HG03066 (cell line): ENCODE measurements at regions not wholly inside any gene's neighbourhood (a gene's known extent, or its start where the extent isn't known, plus 50 kb on each side); places are given as distances from the start of the nearest gene placed in this dataset.

Experiments used
- ATAC-seq: cut with Tn5 transposase; IDR thresholded peaks from one replicate; pipeline ENCODE4 v1.9.1; 2021; ENCODE audit warnings: low read depth; ENCODE audit not compliant: unreplicated experiment

DNA sequence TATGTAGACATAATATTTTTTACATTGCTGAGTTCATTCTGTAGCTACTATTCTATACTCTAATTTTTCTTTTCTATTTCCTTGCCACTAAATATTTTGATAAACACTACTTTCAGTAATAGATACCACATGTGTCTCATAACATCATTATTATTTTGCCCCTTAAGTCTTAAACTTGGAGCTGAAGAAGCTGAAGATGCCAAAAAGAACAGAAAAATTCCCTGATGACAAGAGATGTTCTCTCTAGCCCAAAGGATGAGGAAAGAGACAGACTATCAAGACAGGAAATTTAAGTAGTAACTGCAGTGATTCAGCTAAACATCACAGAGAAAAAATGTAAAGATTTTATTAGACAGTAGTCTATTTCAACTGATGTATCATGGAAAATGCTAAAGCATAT, 322.0 kb upstream of the KLHL1 start:
- ATAC-seq: no peak

DNA sequence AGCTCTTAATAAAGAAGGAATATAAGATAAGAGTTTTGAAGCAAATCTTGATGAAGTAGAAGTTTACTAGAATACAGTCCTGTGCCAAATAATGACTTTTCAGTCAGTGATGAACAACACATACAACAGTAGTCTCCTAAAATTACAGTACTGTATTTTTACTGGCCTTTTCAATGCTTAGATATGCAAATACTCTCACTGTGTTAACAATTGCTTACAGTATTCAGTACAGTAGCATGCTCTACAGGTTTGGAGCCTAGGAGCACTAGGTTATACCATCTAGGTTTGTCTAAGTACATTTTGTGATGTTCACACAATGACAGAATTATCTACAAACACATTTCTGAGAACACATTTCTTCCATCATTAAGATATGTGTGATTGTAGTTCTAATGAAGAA, 316.7 kb upstream of the KLHL1 start:
- no peak for ATAC-seq

DNA sequence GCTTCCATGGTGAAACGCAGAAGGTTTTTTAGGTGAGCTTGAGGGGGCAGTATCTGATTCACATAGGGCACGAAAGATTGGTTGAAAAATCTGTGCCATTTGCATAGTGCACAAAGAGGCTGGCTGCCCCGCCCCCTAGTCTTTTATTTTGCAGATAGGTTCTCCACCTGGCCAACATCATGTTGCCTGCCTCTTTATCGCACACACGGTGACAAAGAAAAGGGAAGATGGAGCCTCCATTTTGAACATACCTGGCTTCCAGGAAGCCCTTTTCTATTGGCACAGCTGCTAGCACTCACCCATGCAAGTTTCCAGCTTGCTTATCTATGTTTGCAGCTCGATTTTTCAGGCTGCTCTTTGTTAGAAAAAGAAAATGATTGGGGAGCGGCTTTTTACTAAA, 316.2 kb upstream of the KLHL1 start:
- ATAC-seq: no peak

DNA sequence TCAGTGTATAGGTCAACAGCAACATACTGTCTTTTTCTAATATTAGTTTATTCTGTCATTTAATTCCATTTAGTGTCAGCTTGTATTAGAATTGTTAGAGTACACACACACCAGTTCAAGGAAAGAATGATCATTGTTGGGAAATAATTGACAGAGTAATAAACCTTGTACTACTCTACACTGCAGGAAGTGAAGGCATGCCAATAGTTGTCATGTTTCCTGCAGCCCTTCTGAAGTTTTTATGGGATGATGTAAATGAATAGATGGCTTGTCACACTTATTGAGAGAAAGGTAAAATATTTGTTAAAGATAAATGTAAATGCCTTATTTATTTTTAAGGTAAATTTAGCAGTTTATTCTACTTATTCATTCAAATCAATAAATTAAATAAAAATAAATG, 306.9 kb upstream of the KLHL1 start:
- ATAC-seq: no peak

DNA sequence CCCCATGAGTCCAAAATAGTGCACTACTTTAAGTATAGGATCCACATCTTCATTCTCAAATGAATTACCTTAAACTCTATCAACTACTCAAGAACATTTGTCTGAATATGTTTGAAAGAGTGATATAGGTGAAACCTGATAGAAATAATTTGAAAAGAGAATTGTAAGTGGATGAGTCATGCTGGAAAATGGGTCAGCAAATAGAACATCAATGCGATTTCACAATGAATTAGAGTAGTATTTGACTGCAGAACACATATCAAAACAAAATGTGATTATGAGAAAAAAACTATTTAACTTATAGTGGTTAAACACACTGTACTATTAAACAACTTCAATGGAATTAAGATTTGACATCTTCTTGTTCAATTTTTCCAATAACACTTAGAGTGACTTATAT, 300.6 kb upstream of the KLHL1 start:
- ATAC-seq: no peak

DNA sequence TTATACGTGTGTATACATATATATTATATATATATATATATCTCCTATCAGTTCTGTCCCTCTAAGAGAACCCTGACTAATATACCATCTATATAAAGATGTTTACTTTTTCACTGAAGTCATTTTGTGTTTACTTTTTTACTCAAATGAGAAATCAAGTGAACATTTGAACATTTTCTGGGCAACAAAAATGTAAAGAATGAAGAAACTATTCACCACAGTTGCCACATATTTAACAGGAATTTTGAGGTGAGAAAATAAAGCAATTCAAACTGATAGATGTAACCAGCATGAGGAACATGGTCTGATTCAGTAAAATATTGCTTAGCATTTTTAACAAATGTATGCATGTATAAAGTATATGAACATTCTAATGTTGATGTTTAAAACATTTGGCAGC, 299.2 kb upstream of the KLHL1 start:
- ATAC-seq: no peak

DNA sequence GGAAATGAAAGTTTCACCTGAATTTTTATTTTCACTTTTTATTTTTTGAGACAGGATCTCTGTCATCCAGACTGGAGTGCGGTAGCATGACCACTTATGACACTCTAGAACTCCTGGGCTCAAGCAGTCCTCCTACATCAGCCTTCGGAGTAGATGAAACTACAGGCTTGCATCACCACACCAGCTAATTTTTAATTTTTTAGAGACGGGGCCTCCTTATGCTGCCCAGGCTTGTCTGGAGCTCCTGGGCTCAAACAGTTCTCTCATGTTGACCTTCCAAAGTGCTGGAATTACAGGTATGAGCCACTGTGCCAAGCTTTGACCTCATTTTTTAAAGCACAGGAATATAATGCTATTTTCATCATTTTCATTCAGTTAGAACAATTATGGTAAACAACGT, 297.0 kb upstream of the KLHL1 start:
- no peak for ATAC-seq

- ATAC-seq: no peak
Measured at GRCh38 chr13:70394031-70394548, 285.8 kb upstream of the KLHL1 start.

GRCh38 chr13:70391678-70392077, 283.4 kb upstream of the KLHL1 start:
- no peak for ATAC-seq

DNA sequence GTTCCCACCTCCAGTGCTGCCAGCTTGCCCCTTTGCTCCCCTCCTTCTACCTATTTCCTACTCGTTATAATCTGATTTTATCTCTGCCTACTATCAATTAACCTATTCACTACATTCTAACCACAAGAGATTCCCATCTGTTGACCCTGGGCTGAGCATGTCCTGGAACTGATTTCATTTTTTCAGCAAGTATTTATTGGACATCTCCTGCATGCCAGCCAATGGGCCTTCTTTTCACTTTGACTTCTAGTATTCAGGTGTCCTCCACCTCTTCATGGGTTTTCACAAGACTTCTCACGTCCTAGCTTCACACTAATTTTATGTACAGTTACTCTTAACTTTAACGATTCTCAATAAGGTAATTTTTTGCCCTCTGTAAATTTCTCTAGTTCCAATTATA, 282.7 kb upstream of the KLHL1 start:
- no peak for ATAC-seq

- no peak for ATAC-seq
Measured at GRCh38 chr13:70390064-70390463, 281.8 kb upstream of the KLHL1 start.

DNA sequence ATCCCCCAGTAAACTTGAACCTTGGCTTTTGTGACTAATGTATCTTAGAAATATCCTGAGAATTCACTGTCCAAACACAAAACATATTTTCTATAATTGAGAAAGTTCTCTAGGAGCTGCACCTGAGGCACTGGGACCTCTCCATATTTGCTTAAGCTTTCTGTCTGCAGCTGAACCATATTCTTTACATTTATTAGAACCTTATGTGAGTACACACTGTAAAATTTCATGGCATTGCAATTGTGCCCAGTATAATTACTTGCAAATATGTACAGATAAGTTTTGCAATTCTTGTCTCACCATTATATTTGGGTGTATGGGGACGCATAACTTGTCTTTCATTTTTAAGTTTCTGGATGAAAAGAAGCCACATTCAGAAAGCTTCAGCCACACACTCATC, 280.7 kb upstream of the KLHL1 start:
- ATAC-seq: no peak

GRCh38 chr13:70386919-70387318, 278.7 kb upstream of the KLHL1 start:
- ATAC-seq: no peak

DNA sequence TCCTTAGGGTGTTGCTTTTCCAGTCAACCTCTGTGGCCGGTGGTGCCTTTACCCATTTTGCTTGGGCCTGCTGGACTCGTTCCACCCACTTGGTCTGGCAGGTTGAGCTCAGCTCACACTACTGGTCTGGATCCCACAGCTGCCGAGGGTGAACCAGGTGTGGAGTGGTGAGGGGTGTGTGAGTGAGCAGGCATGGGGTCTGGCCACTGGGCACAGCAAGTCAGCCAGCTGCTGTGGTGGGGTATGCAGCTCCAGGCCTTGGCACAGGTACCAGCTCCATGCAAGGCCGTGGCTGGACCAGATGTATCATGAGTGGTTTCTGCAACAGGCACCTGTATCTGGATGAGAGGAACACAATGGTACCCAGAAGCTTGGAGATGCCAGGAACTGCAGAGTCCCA, 277.6 kb upstream of the KLHL1 start:
- no peak for ATAC-seq

DNA sequence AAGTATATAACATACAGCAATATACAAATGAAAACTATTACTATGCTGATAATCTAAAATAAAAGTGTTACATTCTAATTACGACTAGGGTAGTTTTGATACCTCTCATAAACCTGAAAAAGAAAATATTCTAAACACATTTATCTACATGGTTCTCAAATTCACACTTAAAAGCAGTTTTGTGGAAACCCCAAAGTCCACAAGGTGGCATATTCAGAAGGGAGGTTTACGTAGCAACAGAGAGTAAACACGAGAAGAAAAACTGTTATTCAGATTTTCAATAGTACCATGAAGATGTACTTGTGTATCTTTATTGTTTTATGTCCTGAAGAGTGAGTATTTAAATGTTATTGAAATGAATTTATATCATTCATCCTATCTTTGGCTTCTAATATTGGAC, 275.9 kb upstream of the KLHL1 start:
- ATAC-seq: no peak

DNA sequence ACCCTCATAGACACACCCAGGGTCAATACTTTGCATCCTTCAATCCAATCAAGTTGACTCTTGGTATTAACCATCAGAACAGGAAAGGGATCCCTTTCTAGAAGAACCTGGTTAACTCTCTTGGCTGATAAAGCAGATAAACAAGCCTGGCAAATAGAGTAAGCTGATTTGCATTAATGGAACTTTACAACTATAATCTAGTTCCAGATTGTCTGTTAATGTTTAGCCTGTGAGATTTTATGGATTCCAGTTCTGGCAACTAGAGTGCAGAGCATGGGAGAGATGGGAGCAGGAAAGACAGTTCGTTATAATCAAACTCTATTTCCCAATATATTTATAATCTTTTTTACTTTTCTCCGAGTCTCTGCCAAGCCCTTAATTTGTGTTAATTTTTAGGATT, 272.6 kb upstream of the KLHL1 start:
- ATAC-seq: no peak

GRCh38 chr13:70375718-70376117, 267.5 kb upstream of the KLHL1 start:
- ATAC-seq: no peak

GRCh38 chr13:70370924-70371323, 262.7 kb upstream of the KLHL1 start:
- ATAC-seq: no peak

DNA sequence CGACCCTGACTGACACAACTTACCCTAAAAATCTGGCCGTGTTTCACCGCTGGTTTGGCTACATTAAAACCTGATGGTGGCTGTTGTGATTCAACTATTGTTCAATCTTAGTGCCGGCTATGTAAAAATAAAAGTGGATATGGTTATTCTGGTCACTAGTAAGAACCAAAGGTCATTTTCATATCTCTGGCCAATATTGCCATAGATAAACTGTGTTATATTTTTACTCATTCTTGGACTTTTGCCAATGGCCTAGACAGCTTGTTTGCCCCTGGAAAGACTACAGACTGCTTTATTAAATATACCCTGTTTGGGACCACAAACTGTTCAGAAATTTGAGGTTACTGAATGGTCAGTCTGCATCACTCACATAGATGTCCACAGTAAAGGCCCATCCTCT, 258.5 kb upstream of the KLHL1 start:
- ATAC-seq: no peak

- no peak for ATAC-seq
Measured at GRCh38 chr13:70363991-70364390, 255.7 kb upstream of the KLHL1 start.

DNA sequence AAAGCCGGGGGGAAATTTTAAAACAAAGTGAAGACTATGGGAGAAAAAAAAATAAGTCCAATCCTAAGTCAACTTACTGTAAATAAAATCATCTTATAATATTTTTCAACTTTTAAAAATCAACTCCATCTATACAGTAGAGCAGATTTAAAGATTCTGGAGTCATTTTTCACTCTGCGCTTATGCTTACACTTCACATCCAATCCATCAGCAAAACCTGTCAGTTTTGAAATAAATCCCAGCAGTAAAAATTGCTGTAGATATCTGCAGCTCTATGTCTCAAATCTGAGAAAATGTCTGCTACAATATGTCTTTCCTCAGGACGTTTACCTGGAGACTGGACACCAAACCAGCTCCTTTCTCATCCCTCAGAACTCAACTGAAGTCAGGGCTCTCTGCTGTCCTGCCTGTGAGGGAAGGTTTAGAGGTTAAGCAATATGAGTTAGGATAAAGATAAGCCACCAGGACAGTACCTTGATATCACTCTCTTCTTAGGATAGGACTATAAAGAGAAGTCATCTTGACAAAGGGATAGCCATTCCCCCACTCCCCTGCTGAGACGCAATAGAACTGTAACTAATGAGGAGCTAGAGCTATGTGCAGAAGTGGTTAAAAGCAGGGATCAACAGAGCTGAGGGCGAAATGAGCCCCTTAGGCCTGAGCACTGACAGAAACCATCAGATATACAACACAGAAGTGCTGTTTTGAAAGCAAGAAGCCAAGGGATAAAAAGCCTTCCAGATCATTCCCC, 254.7 kb upstream of the KLHL1 start:
- no peak for ATAC-seq

DNA sequence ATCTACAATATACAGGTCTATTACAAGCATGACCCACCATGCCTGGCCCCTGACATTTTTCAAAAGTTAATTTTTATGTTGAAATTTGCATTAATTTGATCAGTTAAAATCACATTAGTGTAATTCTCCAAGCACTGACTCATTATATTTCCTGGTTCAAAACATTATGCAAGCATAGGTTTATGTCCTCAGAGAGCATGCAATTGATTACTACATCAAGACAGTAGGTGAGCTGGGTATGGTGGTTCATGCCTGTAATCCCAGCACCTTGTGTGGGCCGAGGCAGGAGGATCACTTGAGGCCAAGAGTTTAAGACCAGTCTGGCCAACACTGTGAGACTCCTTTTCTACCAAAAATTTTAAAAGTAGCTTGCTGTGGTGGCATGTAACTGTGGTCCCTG, 248.8 kb upstream of the KLHL1 start:
- no peak for ATAC-seq

DNA sequence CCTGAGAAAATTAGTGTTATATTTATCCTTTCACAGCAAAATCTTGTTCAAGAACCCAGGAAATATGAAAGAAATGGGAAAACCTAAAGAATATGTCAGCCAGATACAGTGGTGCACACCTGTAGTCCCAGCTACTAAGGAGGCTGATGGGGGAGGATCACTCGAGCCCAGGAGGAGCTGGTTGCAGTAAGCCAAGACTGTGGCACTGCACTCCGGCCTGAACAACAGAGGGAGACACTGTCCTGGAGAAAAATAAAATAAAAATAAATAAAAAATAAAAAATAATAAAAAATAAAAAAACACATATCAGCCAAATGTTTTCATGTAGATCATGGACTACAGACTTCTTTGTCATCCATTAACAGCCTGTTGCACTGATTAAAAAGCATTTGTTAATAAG, 244.8 kb upstream of the KLHL1 start:
- ATAC-seq: no peak
